SKM-1 treated with dmso at 0.1 percent for 144 hours (cell line): ENCODE measurements at regions not wholly inside any gene's neighbourhood (a gene's known extent, or its start where the extent isn't known, plus 50 kb on each side); places are given as distances from the start of the nearest gene placed in this dataset.

Experiments
- DNase-seq: peaks from one replicate; lab custom pipeline; 2025; ENCODE audit not compliant: unreplicated experiment; lab: John Stamatoyannopoulos, UW

DNA sequence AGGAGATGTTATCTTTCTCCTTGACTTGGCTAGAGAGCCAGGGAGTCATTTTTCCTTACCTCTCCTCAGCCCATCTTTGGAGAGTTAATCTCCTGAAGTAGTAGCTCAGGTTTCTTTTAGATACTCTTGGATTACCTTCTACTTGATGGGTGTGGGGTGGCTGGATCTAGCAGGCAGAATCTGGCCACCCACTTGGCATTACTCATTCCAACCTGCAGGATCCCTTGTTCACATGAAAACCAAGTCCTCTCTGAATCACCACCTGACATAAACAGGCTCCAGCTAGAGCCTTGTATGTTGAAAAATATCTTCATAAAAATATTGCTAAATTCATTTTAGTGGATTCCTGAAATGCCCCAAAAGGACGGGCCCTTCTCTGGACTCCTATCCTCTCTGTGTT is 250.6 kb upstream of the PLET1 start:
- no peak for DNase-seq

DNA sequence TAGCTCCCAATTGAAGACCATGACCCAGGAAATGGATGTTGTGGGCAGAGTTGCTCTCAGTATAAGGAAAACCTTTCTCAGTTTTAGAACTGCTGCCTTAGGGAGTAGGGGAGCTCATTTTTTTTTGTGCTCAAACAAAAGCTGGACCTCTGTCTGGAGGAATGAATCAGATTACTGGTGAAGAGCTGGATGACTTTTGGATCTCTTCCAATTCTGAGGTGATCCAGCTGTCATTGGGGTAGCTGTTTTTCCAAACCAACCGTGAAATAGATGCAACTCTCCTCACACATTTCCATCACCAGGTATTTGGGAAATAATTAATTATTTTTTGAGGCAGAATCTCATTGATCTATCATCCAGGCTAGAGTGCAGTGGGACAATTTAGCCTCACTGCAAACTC is 251.3 kb upstream of the PLET1 start:
- no peak for DNase-seq

DNA sequence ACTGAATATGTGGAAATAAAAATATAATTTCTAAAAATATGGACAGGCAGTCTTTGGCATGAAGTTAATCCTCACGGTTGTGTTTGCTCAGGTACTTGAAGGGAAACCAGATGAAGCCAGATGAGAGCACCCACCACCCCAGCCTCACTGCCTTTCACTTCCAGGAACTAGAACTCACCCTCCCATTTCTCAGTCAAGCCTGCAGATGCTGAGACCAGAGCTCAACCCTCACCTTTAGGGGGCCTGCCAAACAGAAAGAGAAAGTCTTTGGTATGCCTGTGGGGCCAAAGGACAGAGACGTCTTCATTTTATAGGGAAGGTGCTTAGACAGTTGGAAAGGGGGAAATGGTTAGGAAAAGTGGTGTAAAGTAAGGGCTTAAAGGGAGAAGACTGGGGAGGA is 252.8 kb upstream of the PLET1 start:
- DNase-seq: no peak

DNA sequence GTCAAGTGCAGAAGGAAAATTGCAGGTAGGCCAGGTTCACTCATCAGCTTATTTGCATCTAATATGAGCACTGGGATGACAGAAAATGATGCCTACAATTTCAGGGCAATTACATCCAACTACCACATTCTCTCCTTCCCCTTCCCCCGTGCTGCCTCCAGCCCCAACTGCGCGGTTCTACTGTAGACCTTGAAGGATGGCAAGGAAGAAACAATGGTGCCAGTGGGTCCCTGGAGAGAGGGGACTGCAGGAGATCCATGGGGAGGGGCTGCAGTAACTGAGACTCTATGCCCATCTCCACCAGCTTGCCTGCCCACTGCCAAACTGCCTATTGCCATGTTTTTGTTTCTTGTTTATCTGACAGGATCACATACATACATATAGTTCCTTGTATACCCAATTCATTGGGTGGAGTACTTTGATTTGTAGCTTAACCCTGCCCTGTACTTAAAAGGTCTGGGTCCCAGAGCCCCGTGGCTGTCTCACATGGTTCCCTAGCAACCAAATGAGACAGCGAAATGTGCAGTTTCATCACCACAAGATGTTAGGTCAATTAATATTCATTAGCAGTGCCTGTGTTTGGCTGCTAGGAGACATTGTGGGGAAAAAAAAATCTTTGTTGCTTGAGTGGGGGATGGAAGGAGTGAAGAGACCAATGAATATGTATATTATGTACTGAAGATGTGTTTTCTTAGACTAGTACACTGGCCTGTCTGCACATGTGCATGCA is 253.5 kb upstream of the PLET1 start:
- no peak for DNase-seq

DNA sequence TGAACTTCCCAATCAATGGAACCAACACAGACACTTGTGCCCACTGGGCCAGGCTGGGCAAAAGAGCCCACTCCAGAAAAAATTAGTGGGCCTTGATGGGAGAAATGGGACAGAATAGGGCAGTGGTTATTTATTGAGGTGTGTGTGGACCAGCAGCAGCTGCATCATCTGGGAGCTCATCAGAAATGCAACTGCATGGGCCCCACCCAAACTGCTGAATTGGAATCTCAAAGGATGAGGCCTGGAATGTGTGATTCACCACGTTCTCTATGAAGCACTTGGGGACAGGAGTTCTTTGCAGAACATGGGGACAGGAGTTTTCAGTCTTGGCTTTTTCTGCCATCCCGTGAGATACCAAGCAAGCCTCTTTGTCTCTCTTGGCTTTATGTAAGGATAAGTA is 255.6 kb upstream of the PLET1 start:
- DNase-seq: no peak

DNA sequence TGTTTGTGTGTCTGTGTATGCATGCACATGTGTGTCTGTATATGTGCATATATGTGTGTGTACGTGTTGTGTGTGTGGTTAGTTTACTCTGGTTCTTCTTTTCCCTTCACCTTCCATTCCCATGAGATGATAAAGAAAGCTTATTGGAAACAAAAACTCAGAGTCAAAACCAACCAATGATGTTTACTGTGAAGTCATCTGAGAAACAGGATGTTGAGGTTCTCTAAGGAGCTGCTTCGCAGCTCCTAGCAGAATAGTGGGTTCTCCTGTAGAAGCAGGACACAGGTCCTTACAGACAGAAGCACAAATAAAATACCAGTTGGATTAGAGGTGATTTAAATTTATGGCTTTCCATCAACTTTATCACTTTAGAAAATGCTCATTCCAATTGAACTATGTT is 256.1 kb upstream of the PLET1 start:
- DNase-seq: no peak

DNA sequence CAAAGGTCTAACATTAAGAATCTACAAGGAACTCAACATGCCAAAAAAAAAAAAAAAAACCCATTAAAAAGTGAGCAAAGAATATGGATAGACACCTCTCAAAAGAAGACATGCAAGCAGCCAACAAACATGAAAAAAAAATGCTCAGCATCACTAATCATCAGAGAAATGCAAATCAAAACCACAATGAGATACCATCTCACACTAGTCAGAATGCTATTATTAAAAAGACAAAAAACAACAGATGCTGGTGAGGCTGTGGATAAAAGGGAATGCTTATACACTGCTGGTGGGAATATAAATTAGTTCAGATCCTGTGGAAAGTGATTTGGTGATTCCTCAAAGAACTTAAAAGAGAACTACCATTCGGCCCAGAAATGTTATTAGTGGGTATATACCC is 257.7 kb upstream of the PLET1 start:
- no peak for DNase-seq

DNA sequence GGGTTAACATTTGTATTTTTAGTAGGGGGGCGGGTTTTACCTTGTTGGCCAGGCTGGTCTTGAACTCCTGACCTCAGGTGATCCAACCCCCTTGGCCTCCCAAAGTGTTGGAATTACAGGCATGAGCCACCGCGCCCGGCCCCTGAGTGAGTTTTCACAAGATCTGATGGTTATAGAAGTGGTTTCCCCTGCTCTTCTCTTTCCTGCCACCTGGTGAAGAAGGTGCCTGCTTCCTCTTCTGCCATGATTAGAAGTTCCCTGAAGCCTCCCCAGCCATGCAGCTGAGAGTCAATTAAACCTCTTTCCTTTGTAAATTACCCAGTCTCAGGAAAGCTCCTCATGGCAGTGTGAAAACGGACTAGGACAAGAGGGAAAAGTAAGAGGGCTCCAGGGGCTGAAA is 259.1 kb upstream of the PLET1 start:
- no peak for DNase-seq

DNA sequence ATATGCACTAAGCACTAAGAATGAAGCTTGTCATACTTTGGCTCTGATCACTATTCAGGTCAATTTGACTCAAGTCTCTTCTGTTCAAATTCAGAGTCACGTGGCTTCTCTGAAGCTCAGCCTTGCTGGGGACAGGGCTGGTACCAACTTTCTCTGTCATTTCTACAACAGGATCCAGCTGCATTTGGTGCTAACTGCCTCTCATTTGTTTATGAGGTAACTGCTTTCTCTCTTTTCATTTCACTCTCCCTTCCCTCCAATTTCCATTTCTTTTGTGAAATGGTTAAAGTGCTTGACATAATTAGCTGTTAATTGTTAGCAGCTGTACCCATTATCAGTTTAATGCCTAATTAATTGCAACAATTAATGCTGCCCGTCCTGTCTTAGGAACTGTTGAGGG is 259.7 kb upstream of the PLET1 start:
- no peak for DNase-seq

DNA sequence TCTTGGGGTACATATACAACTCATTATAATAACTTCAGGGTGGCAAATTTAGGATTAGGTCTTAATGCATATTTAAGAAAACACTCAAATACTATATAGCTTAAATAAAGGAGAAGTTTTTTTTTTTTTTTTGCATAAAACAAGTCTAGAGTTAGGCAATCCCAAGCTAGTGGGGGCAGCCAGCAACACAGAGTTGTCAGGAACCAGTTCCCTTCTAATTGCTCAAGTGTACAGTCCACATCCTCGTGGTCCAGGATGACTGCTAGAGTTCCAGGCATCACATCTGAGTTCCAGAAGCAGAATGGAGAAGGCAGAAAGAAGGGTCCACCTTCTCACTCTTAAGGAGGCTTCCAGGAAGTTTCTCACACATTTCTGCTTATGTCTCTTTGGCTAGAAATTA is 261.9 kb upstream of the PLET1 start:
- DNase-seq: no peak

DNA sequence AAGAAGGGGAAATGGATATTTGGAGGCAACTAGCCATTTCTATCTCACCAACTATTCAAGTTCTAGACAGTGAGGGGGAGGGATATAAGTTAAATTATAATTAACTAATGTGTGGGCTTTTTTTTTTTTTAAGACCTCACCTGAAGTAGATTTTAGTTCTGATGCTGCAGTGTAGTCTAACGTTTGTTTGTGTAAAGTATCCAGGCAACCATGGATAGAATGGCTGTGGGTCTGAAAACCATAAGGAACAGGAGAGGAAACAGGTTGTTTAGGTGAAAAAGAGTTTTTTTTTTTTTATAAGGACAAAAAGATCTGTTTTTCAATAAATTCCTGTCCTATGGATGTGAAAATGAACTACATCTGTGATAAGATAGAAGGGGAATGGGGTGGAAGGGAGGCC is 262.4 kb upstream of the PLET1 start:
- no peak for DNase-seq

DNA sequence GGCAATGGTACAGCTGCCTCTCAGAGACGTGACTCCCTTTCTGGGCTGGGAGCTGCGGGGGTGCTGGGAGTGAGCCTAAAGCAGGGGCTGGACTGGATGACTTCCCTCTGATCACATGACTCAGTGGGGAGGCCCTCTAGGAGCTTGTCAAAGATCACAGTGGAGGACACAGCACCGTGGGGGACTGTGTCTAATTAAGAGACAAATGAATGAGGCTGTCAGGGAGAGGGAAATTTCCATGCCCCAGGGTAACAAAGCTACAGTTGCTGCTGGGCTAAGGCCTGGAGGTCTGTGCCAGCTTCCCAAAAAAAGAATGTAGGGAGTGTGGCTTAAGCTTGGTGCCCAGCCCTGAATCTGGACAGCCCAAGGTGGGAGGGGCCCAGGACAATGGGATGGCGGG is 262.8 kb upstream of the PLET1 start:
- DNase-seq: no peak

DNA sequence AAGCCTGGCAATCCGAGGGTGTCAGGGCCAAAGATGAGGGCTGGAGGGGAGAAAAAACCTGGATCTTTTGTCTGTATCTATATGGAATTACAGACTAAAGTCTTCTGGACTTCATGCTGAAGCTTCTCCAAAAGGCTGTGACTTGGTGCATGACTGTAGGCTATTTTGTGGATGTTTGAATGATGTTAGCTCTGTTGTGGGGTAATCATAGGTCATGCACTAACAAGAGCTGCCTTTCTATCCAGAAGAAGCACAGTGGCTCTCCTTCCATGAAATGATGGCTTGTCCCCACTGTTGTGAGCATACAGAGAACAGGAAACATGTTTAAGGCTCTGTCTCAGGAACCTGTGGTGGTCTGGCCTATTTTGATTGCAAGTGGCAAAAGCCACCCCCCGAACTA is 263.3 kb upstream of the PLET1 start:
- no peak for DNase-seq

DNA sequence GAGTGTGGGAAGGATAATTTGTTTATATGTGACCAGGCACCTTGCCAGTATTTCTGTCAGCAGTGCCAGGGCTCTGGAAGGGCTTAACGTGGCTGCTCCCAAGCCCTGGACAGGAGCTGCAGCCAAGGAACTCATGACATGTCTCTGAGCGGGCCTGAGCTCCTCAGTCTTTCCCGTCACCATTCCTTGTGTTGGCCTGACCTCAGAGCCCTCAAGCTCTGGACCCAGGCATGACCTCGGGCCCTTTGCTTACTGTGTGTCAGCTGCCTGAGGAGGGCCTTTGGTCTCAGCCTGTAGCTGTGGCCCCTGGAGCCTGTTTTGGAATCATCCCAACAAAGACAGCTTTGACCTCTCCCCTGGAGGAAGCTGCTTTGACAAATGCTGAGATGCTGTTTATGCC is 264.1 kb upstream of the PLET1 start:
- no peak for DNase-seq

DNA sequence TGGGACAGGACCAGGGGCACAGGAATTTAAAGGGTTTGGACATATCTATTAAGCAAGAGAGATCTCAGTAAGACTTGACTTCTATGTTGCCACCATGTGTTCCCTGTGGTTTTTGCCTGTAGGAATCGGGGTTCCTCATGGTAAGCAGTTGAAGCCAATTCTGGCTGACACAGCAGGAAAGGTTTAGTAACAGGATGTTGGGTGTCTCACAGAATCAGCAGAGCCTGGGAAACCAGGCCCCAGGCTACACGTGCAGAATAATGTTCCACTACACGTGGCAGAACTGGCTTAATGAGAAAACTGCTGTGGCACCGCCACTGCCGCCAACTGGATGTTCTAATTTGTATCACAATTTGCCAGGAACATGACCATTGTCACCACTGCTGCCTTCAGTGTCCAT is 264.6 kb upstream of the PLET1 start:
- DNase-seq: no peak

DNA sequence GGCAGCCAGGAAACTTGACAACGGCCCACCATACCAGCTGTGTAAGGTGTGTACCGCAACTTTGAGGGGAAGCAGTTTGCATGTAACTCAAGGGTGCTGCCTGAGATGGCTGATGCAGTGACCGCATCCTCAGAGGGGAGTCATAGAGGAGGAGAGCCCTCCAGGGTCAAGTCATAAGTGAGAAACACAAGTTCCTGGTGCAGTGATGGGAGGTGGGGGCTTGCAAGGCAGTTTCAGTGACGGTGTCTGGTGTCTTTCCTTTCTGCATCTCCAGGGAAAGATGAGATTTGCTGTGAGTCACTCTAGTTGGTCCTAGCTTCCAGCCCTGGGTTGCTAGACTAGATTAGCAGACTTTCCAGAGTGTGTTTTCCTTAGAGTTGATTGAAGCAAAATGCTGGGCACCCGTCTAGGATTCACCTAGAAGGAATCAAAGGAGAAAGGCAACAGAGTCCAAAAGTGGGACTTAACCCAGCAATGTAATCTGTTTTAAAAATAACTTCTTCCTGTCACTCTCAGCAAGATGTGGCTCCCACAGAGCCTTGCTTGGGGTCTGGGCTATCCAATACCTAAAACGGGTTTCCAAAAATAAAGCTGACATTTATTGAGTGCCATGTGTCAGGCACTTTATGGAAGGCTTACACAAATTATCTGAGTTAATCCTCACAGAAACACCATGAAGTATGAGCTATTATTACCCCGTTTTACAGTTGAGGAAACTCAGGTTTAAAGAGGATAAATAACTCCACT is 265.4 kb upstream of the PLET1 start:
- DNase-seq: no peak

DNA sequence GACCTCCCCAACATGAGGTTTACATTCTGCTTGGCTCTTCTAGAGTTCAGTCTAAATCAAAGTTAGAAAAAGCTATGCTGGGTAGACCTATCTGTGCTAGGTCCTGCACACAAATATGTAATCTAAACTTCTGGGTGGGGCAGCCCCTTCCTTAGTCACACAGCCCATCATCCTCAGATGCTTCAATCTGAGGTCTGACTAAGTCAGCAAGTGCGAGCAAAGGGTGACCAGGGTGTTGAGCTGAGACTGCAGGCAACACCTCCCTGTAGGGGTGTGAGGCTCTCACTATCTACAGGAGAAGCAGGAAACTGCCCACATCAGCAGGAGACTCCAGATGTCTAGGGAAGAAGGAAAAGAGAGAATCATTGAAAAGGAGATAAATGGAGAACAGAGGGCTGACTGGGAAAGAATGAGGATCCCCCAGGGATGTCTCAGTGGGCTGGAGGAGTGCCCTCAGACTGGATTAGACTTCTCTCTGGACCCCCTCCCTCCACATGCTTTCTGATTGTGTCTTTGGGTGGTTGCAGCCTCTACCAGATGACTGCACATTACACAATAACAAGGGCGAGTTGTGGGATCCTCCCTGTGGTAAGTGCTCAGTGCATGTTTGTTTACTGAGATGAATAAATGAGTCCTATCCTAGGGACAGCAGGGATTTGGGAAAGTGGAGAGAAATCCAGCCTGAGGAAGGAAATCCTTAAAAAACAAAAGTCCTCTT is 266.2 kb upstream of the PLET1 start:
- DNase-seq: no peak

DNA sequence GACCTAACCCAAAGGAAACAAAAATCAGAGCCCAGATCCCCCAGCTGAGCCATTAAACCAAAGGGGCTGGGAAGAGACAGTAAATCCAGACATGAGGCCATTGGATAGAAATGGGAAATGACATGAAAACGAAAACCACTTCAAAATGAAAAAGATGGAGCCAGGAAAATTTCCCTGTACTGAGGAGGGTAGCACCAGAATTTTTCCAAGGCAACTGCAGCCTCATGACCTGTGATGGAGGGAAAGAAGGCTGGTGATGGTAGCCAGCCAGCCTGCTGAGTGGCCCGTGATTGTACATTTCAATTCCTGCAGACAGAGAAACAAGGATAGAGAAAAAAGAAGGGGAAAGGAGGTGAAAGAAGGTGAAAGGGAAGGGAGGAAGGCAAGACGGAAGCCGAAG is 268.4 kb upstream of the PLET1 start:
- DNase-seq: no peak

DNA sequence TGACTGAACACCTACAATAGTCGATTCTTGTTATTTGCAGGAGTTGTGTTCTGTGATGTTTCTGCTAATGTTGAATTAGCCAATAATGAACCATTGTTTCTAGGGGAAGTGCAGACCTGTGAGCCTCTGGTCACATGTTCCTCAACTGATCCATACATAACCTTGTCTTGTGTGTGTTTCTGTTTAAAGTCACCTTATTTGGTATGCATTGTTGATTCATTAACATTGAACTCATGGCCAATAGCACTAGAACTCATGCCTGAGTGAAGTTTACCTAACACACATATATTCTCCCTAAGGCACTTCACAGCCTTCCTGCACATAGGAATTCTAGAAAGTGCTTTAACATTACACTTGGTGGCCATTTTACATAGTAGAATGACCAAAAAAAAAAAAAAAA is 271.8 kb upstream of the PLET1 start:
- no peak for DNase-seq

DNA sequence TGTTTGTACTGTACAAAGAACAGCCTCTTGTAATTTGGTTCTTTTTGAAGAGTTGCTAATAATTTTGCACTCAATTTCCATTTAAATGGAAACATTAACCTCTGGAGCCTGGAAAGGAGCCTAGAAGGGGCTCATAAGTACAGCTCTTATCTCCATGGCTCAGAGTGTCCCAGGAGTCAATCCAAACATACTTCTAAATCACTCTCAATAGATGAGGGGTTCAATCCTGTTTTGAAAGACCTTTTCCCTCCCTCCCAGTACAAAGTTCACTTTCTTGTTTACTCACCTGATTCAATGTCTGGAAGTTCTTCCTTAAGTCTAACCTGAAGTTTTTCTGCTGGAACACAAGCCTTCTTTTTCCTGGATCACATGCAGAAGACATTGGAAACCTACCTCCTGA is 273.0 kb upstream of the PLET1 start:
- no peak for DNase-seq

DNA sequence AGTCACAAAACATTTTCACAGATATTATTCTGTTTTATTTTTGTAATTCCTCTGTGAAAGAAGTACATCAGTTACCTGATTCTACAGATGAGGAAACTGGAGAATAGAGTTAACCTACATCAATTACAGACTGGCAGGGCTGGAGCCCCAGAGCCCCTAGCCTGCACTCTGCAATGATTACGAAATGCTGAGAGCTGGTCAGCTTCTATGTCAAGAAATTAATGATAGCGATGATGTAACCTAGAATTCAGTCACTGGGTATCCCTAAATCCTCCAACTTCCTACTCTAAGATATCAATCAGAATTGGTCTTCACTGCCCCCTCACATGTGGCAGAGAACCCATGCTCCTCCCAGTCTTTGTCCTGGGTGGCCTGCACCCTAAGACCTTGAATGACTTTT is 273.5 kb upstream of the PLET1 start:
- no peak for DNase-seq

DNA sequence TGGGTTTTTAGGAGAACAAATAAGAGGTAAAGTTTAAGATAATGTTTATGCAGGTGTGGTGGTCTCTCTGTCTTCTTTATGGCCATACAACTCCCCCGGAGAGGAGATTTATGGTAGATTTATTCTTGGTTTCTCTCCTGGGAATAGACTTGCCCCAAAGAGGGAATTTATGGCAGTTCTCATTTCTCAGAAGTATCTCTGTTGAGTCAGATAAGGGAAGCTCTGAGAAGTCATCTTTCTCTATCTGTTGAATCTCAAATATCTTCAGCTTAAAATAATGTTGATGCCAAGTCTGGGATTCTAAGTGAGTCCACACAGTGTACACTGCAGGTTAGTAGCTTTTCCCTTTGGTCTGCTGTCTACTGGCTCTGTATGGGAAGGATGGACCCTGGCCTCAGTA is 276.4 kb upstream of the PLET1 start:
- DNase-seq: no peak
